ENCODE measurements at regions not wholly inside any gene's neighbourhood (a gene's known extent, or its start where the extent isn't known, plus 50 kb on each side); places are given as distances from the start of the nearest gene placed in this dataset.

- DNase-seq, result no peak
- Mint-ChIP-seq H3K36me3 (ENCODE audit: low read depth) (no peaks in the 10 kb centered on the region), H3K27ac (no peak overlapping the region), H3K4me3 (no peak overlapping the region), H3K9me3 (no peaks in the 10 kb centered on the region), H3K4me1 (no peaks in the 10 kb centered on the region), H3K27me3 (no peaks in the 10 kb centered on the region)
- CTCF ChIA-PET, result no interaction called here
- POLR2A ChIA-PET, result no interaction called here
These were observed 79.4 kb upstream of the CADPS start for GRCh38 chr3:62954580-62954979.

- no peaks in the 10 kb centered on the region for H3K4me1 Mint-ChIP-seq
These were observed 79.9 kb upstream of the CADPS start for GRCh38 chr3:62955126-62955525.

GRCh38 chr3:62956411-62956810 lies 81.2 kb upstream of the CADPS start:
- ChIA-PET POLR2A (no interaction called here), CTCF (no interaction called here)
- DNase-seq, result no peak
- no peaks in the 10 kb centered on the region for H3K27me3 Mint-ChIP-seq
- no peak overlapping the region for H3K4me3 Mint-ChIP-seq
- no peaks in the 10 kb centered on the region for H3K9me3 Mint-ChIP-seq
- H3K27ac Mint-ChIP-seq, result no peak overlapping the region
- H3K4me1 Mint-ChIP-seq, result no peaks in the 10 kb centered on the region
- no peaks in the 10 kb centered on the region for H3K36me3 Mint-ChIP-seq (ENCODE audit: low read depth)

More at GRCh38 chr3:62955126-62955525, 79.9 kb upstream of the CADPS start:
- Mint-ChIP-seq H3K27ac (no peak overlapping the region), H3K27me3 (no peaks in the 10 kb centered on the region), H3K4me3 (no peak overlapping the region), H3K36me3 (ENCODE audit: low read depth) (no peaks in the 10 kb centered on the region), H3K9me3 (no peaks in the 10 kb centered on the region)
- DNase-seq, result no peak
- CTCF ChIA-PET, result no interaction called here
- POLR2A ChIA-PET, result no interaction called here

GRCh38 chr3:62961874-62962556 lies 86.8 kb upstream of the CADPS start:
- no peaks in the 10 kb centered on the region for H3K27me3 Mint-ChIP-seq
- no peaks in the 10 kb centered on the region for H3K9me3 Mint-ChIP-seq
- H3K27ac Mint-ChIP-seq, result no peak overlapping the region
- no peaks in the 10 kb centered on the region for H3K4me1 Mint-ChIP-seq
- no peak overlapping the region for H3K4me3 Mint-ChIP-seq
- DNase-seq, result no peak
- POLR2A ChIA-PET, result no interaction called here
- CTCF ChIA-PET, result no interaction called here
- H3K36me3 Mint-ChIP-seq (ENCODE audit: low read depth), result no peaks in the 10 kb centered on the region

- H3K27me3 Mint-ChIP-seq, result no peaks in the 10 kb centered on the region
- ChIA-PET POLR2A (no interaction called here), CTCF (no interaction called here)
- no peaks in the 10 kb centered on the region for H3K36me3 Mint-ChIP-seq (ENCODE audit: low read depth)
- no peak overlapping the region for H3K4me3 Mint-ChIP-seq
- H3K9me3 Mint-ChIP-seq, result no peaks in the 10 kb centered on the region
- DNase-seq, result no peak
- no peak overlapping the region for H3K27ac Mint-ChIP-seq
- H3K4me1 Mint-ChIP-seq, result no peaks in the 10 kb centered on the region
These were observed 87.5 kb upstream of the CADPS start for GRCh38 chr3:62962714-62963113.

GRCh38 chr3:62965311-62965710 lies 90.1 kb upstream of the CADPS start:
- no peak overlapping the region for H3K27ac Mint-ChIP-seq
- ChIA-PET CTCF (no interaction called here), POLR2A (no interaction called here)
- no peaks in the 10 kb centered on the region for H3K9me3 Mint-ChIP-seq
- H3K27me3 Mint-ChIP-seq, result no peaks in the 10 kb centered on the region
- no peak overlapping the region for H3K4me3 Mint-ChIP-seq
- no peaks in the 10 kb centered on the region for H3K4me1 Mint-ChIP-seq
- no peaks in the 10 kb centered on the region for H3K36me3 Mint-ChIP-seq (ENCODE audit: low read depth)
- DNase-seq, result no peak

GRCh38 chr3:62968128-62968527 lies 92.9 kb upstream of the CADPS start:
- Mint-ChIP-seq H3K27ac (no peak overlapping the region), H3K27me3 (no peaks in the 10 kb centered on the region), H3K4me1 (no peaks in the 10 kb centered on the region), H3K9me3 (no peaks in the 10 kb centered on the region), H3K4me3 (no peak overlapping the region), H3K36me3 (ENCODE audit: low read depth) (no peaks in the 10 kb centered on the region)
- DNase-seq, result no peak
- ChIA-PET POLR2A (no interaction called here), CTCF (no interaction called here)

GRCh38 chr3:62970648-62971047 lies 95.4 kb upstream of the CADPS start:
- CTCF ChIA-PET, result no interaction called here
- Mint-ChIP-seq H3K9me3 (no peaks in the 10 kb centered on the region), H3K4me1 (no peaks in the 10 kb centered on the region), H3K4me3 (no peak overlapping the region), H3K27me3 (no peaks in the 10 kb centered on the region), H3K27ac (no peak overlapping the region), H3K36me3 (ENCODE audit: low read depth) (no peaks in the 10 kb centered on the region)
- POLR2A ChIA-PET, result no interaction called here
- no peak for DNase-seq

- no peak overlapping the region for H3K27ac Mint-ChIP-seq
- no peaks in the 10 kb centered on the region for H3K36me3 Mint-ChIP-seq (ENCODE audit: low read depth)
- DNase-seq, result no peak
- H3K4me1 Mint-ChIP-seq, result no peaks in the 10 kb centered on the region
- ChIA-PET CTCF (no interaction called here), POLR2A (no interaction called here)
- H3K9me3 Mint-ChIP-seq, result no peaks in the 10 kb centered on the region
- H3K4me3 Mint-ChIP-seq, result no peak overlapping the region
- no peaks in the 10 kb centered on the region for H3K27me3 Mint-ChIP-seq
These were observed 100.3 kb upstream of the CADPS start for GRCh38 chr3:62975566-62975965.

- CTCF ChIA-PET, result no interaction called here
- Mint-ChIP-seq H3K9me3 (no peaks in the 10 kb centered on the region), H3K27me3 (no peaks in the 10 kb centered on the region), H3K4me3 (no peak overlapping the region), H3K4me1 (no peaks in the 10 kb centered on the region), H3K27ac (no peak overlapping the region), H3K36me3 (ENCODE audit: low read depth) (no peaks in the 10 kb centered on the region)
- POLR2A ChIA-PET, result no interaction called here
- DNase-seq, result no peak
These were observed 106.7 kb upstream of the CADPS start for GRCh38 chr3:62981962-62982361.

GRCh38 chr3:62982795-62983455 lies 107.7 kb upstream of the CADPS start:
- H3K4me1 Mint-ChIP-seq, result no peaks in the 10 kb centered on the region
- H3K36me3 Mint-ChIP-seq (ENCODE audit: low read depth), result no peaks in the 10 kb centered on the region
- no peaks in the 10 kb centered on the region for H3K9me3 Mint-ChIP-seq
- H3K27me3 Mint-ChIP-seq, result no peaks in the 10 kb centered on the region
- ChIA-PET CTCF (no interaction called here), POLR2A (no interaction called here)
- H3K27ac Mint-ChIP-seq, result no peak overlapping the region
- H3K4me3 Mint-ChIP-seq, result no peak overlapping the region
- DNase-seq, result no peak

GRCh38 chr3:62986061-62986460 lies 110.8 kb upstream of the CADPS start:
- CTCF ChIA-PET, result no interaction called here
- no peaks in the 10 kb centered on the region for H3K27me3 Mint-ChIP-seq
- H3K36me3 Mint-ChIP-seq (ENCODE audit: low read depth), result no peaks in the 10 kb centered on the region
- no peak overlapping the region for H3K4me3 Mint-ChIP-seq
- POLR2A ChIA-PET, result no interaction called here
- no peaks in the 10 kb centered on the region for H3K9me3 Mint-ChIP-seq
- no peak overlapping the region for H3K27ac Mint-ChIP-seq
- no peaks in the 10 kb centered on the region for H3K4me1 Mint-ChIP-seq
- no peak for DNase-seq

GRCh38 chr3:62987721-62988120 lies 112.5 kb upstream of the CADPS start:
- ChIA-PET POLR2A (no interaction called here), CTCF (no interaction called here)
- DNase-seq, result no peak
- Mint-ChIP-seq H3K4me3 (no peak overlapping the region), H3K4me1 (no peaks in the 10 kb centered on the region), H3K27ac (no peak overlapping the region), H3K36me3 (ENCODE audit: low read depth) (no peaks in the 10 kb centered on the region), H3K9me3 (no peaks in the 10 kb centered on the region), H3K27me3 (no peaks in the 10 kb centered on the region)

- no peak overlapping the region for H3K4me3 Mint-ChIP-seq
- H3K27me3 Mint-ChIP-seq, result no peaks in the 10 kb centered on the region
- no peak for DNase-seq
These were observed 115.6 kb upstream of the CADPS start for GRCh38 chr3:62990704-62991413.

More at GRCh38 chr3:62990704-62991413, 115.6 kb upstream of the CADPS start:
- no peaks in the 10 kb centered on the region for H3K36me3 Mint-ChIP-seq (ENCODE audit: low read depth)
- no peaks in the 10 kb centered on the region for H3K9me3 Mint-ChIP-seq
- ChIA-PET CTCF (no interaction called here), POLR2A (no interaction called here)
- no peak overlapping the region for H3K27ac Mint-ChIP-seq
- no peaks in the 10 kb centered on the region for H3K4me1 Mint-ChIP-seq

All from activated CD4-positive, alpha-beta T cell treated with anti-CD3 and anti-CD28 coated beads, Interleukin-2, amount 10 ng/mL, durations not matched to agents 7 days and 5 days (primary cell).